IMR-90 (cell line): ENCODE measurements at regions not wholly inside any gene's neighbourhood (a gene's known extent, or its start where the extent isn't known, plus 50 kb on each side); places are given as distances from the start of the nearest gene placed in this dataset.

Source experiments
- ATAC-seq: fragments of 200-7000 bp; cut with Tn5 transposase; 2 replicates; pipeline ENCODE4 v1.9.1; 2020; ENCODE audit warnings: low read depth, mild to moderate bottlenecking, moderate library complexity
- BruUV-seq: library from RNA; stranded (reverse); fragments of 400-500 nt; replicated peaks from 2 replicates; lab custom pipeline; 2021; lab: Mats Ljungman, UMichigan
- CTCF ChIA-PET: fragments of 300-600 bp; formaldehyde crosslinking; extraction: SDS; loops from one replicate; lab custom pipeline; 2021; ENCODE audit warnings: antibody characterized with exemption; lab: Yijun Ruan, JAX
- POLR2A ChIA-PET: fragments of 300-600 bp; sonication (Branson Sonifier 250); formaldehyde crosslinking; loops from one replicate; lab custom pipeline; 2022; ENCODE audit warnings: antibody characterized with exemption; ENCODE audit not compliant: unreplicated experiment; lab: Charles Lee
- DNase-seq: peaks from one replicate; pipeline ENCODE4 v3.0.0; 2013
- H2AFZ ChIP-seq: replicated peaks from 2 replicates; pipeline ENCODE3; 2013; ENCODE audit warnings: low read length, mild to moderate bottlenecking; ENCODE audit not compliant: poor library complexity
- H2AK5ac ChIP-seq: 2 replicates; pipeline ENCODE4 v1.6.1; 2013; ENCODE audit warnings: low read depth, low read length, inconsistent platforms
- H2AK9ac ChIP-seq: replicated peaks from 2 replicates; pipeline ENCODE3; 2013; ENCODE audit warnings: mild to moderate bottlenecking, low read depth, low read length, moderate library complexity; ENCODE audit not compliant: poor library complexity
- H2BK120ac ChIP-seq: 2 replicates; pipeline ENCODE4 v1.6.1; 2013; ENCODE audit warnings: low read depth, low read length, inconsistent platforms
- H2BK15ac ChIP-seq: 3 replicates; pipeline ENCODE4 v1.6.1; 2013; ENCODE audit warnings: low read depth, low read length, inconsistent platforms
- H2BK20ac ChIP-seq: 2 replicates; pipeline ENCODE4 v1.6.1; 2013; ENCODE audit warnings: low read depth, mild to moderate bottlenecking, inconsistent platforms, low read length, moderate library complexity
- H2BK5ac ChIP-seq: 2 replicates; pipeline ENCODE4 v1.6.1; 2013; ENCODE audit warnings: mild to moderate bottlenecking, low read depth, low read length, inconsistent platforms; ENCODE audit not compliant: poor library complexity, severe bottlenecking
- H3K14ac ChIP-seq: replicated peaks from 2 replicates; pipeline ENCODE4 v1.6.1; 2013; ENCODE audit warnings: low read depth, low read length, inconsistent platforms
- H3K18ac ChIP-seq: 2 replicates; pipeline ENCODE4 v1.6.1; 2013; ENCODE audit warnings: low read depth, low read length, control low read depth
- H3K23ac ChIP-seq: 2 replicates; pipeline ENCODE4 v1.6.1; 2013; ENCODE audit warnings: low read depth, low read length, inconsistent platforms
- H3K27ac ChIP-seq: 2 replicates; pipeline ENCODE4 v1.5.1; 2013; ENCODE audit warnings: mild to moderate bottlenecking, control low read depth, low read length; ENCODE audit not compliant: insufficient read depth
- H3K27me3 ChIP-seq: 2 replicates; pipeline ENCODE4 v1.6.1; 2013; ENCODE audit warnings: low read length; ENCODE audit not compliant: control insufficient read depth, insufficient read depth
- H3K36me3 ChIP-seq: 2 replicates; pipeline ENCODE4 v1.6.1; 2013; ENCODE audit warnings: low read length, mixed read lengths; ENCODE audit not compliant: control insufficient read depth, insufficient read depth
- H3K4ac ChIP-seq: 2 replicates; pipeline ENCODE4 v1.6.1; 2013; ENCODE audit warnings: low read depth, low read length, inconsistent platforms
- H3K4me1 ChIP-seq: 2 replicates; pipeline ENCODE4 v1.6.1; 2013; ENCODE audit warnings: low read length, mixed read lengths; ENCODE audit not compliant: control insufficient read depth, insufficient read depth
- H3K4me2 ChIP-seq: 2 replicates; pipeline ENCODE4 v1.6.1; 2013; ENCODE audit warnings: low read depth, mild to moderate bottlenecking, control low read depth, low read length, moderate library complexity
- H3K4me3 ChIP-seq: 2 replicates; pipeline ENCODE4 v1.5.1; 2013; ENCODE audit warnings: low read depth, mild to moderate bottlenecking, control low read depth, low read length, moderate library complexity; ENCODE audit not compliant: insufficient read depth
- H3K56ac ChIP-seq: 2 replicates; pipeline ENCODE4 v1.6.1; 2013; ENCODE audit warnings: low read length, inconsistent platforms; ENCODE audit not compliant: insufficient read depth; ENCODE audit errors: extremely low read depth
- H3K79me1 ChIP-seq, 2 experiments: 2 replicates each; pipeline ENCODE4 v1.6.1; 2013; ENCODE audit warnings: low read length in 2 of 2, inconsistent platforms in 1 of 2, low read depth in 1 of 2
- H3K9ac ChIP-seq: 2 replicates; pipeline ENCODE4 v1.6.1; 2013; ENCODE audit warnings: low read depth, low read length, control low read depth
- H3K9me1 ChIP-seq: 2 replicates; pipeline ENCODE4 v1.6.1; 2013; ENCODE audit warnings: low read length, inconsistent platforms; ENCODE audit not compliant: insufficient read depth
- H3K9me3 ChIP-seq: 2 replicates; pipeline ENCODE4 v1.6.1; 2013; ENCODE audit warnings: low read length; ENCODE audit not compliant: control insufficient read depth, insufficient read depth
- H4K20me1 ChIP-seq: 2 replicates; pipeline ENCODE4 v1.6.1; 2013; ENCODE audit warnings: low read length, inconsistent platforms; ENCODE audit not compliant: insufficient read depth
- H4K5ac ChIP-seq: 2 replicates; pipeline ENCODE4 v1.6.1; 2013; ENCODE audit warnings: mild to moderate bottlenecking, low read depth, low read length, control low read depth
- H4K8ac ChIP-seq, 2 experiments: 2 replicates each; pipeline ENCODE4 v1.6.1; 2013; ENCODE audit warnings: low read depth in 2 of 2, low read length in 2 of 2, control low read depth in 1 of 2, inconsistent platforms in 1 of 2
- H4K91ac ChIP-seq: 2 replicates; pipeline ENCODE4 v1.6.1; 2013; ENCODE audit warnings: low read depth, low read length, inconsistent platforms; ENCODE audit not compliant: insufficient read depth
- CEBPB ChIP-seq: IDR thresholded peaks from 2 replicates; pipeline ENCODE4 v1.6.1; 2012; ENCODE audit warnings: low read depth, low read length, improper control_type of control experiment
- CTCF ChIP-seq: conservative IDR thresholded peaks from 2 replicates; pipeline ENCODE4 v1.5.1; 2012; ENCODE audit warnings: mild to moderate bottlenecking, low read depth, low read length, improper control_type of control experiment
- ELK1 ChIP-seq: fragments of 150-350 bp; IDR thresholded peaks from 2 replicates; pipeline ENCODE4 v1.6.1; 2016; ENCODE audit warnings: low read depth, mild to moderate bottlenecking, low read length, moderate library complexity, borderline replicate concordance
- FOS ChIP-seq: fragments of 150-350 bp; IDR thresholded peaks from 2 replicates; pipeline ENCODE4 v1.6.1; 2016; ENCODE audit warnings: low read depth, low read length
- MAFK ChIP-seq: IDR thresholded peaks from 2 replicates; pipeline ENCODE4 v1.6.1; 2012; ENCODE audit warnings: low read depth, low read length, improper control_type of control experiment
- MAZ ChIP-seq: IDR thresholded peaks from 2 replicates; pipeline ENCODE4 v1.6.1; 2012; ENCODE audit warnings: low read depth, mild to moderate bottlenecking, low read length, improper control_type of control experiment, moderate library complexity, borderline replicate concordance
- MXI1 ChIP-seq: IDR thresholded peaks from 2 replicates; pipeline ENCODE4 v1.6.1; 2012; ENCODE audit warnings: low read depth, mild to moderate bottlenecking, low read length, moderate library complexity, borderline replicate concordance
- NFE2L2 ChIP-seq: fragments of 150-350 bp; IDR thresholded peaks from 2 replicates; pipeline ENCODE4 v1.6.1; 2016; ENCODE audit warnings: low read depth, mild to moderate bottlenecking, low read length
- POLR2A ChIP-seq: IDR thresholded peaks from 2 replicates; pipeline ENCODE4 v1.6.1; 2012; ENCODE audit warnings: mild to moderate bottlenecking, low read depth, low read length
- RAD21 ChIP-seq: IDR thresholded peaks from 2 replicates; pipeline ENCODE4 v1.6.1; 2012; ENCODE audit warnings: low read length, improper control_type of control experiment
- RCOR1 ChIP-seq: IDR thresholded peaks from 2 replicates; pipeline ENCODE4 v1.6.1; 2012; ENCODE audit warnings: mild to moderate bottlenecking, low read length, improper control_type of control experiment; ENCODE audit not compliant: insufficient replicate concordance
- RFX5 ChIP-seq: IDR thresholded peaks from 2 replicates; pipeline ENCODE4 v1.8.0; 2012; ENCODE audit warnings: low read depth, mild to moderate bottlenecking, low read length, moderate library complexity
- SMC3 ChIP-seq: fragments of 150-350 bp; IDR thresholded peaks from 2 replicates; pipeline ENCODE4 v1.6.1; 2016; ENCODE audit warnings: low read depth, mild to moderate bottlenecking, antibody characterized with exemption, low read length, moderate library complexity
- WGBS, 2 experiments: methylation state at CpG; one replicate each; pipeline versions ENCODE4 v1.1.5 to v1.1.7; 2013; ENCODE audit warnings: missing lambda C conversion rate in 2 of 2; ENCODE audit not compliant: insufficient read length in 1 of 2; ENCODE audit errors: extremely low coverage in 2 of 2; 5-methylcytosine and 5-hydroxymethylcytosine counted together
- dilution Hi-C: fragments of 300-500 bp; cut with HindIII; formaldehyde crosslinking; loops from one replicate; pipeline ENCODE4 v1.14.3; 2018; ENCODE audit warnings: low sequenced_read_pairs; ENCODE audit not compliant: unreplicated experiment
- in situ Hi-C: fragments of 300-500 bp; cut with MboI; formaldehyde crosslinking; loops from 3 replicates; pipeline ENCODE4 v1.14.3; 2019; ENCODE audit warnings: low sequenced_read_pairs, inconsistent platforms, mixed read lengths
- intact Hi-C: fragments of 100-400 bp; cut with micrococcal nuclease; formaldehyde crosslinking; loops from 2 replicates; pipeline ENCODE4 v1.10.0; 2022

GRCh38 chr15:94917068-94917467 is 685.7 kb downstream of the MCTP2 start:
- in situ Hi-C loops (no loop called here), intact Hi-C loops (no loop called here), dilution Hi-C loops (no loop called here)
- Histone ChIP-seq H3K4me1 (no peaks in the 10 kb centered on the region), H2BK15ac (no peak overlapping the region), H2AFZ (no peak overlapping the region), H3K4ac (no peak overlapping the region), H3K4me3 (no peak overlapping the region), H3K27me3 (no peaks in the 10 kb centered on the region), H2AK5ac (no peak overlapping the region), H2BK5ac (no peak overlapping the region), H3K56ac (no peak overlapping the region), H3K14ac (no peak overlapping the region), H2BK120ac (no peak overlapping the region), H4K8ac (no peak overlapping the region), H4K5ac (no peak overlapping the region), H3K9me3 (peaks cover 6% of the 10 kb centered on the region), H2AK9ac (no peak overlapping the region), H3K36me3 (no peaks in the 10 kb centered on the region), H3K79me1 (no peaks in the 10 kb centered on the region), H4K91ac (no peak overlapping the region), H3K9ac (no peak overlapping the region), H3K27ac (no peak overlapping the region), H3K23ac (no peak overlapping the region), H3K4me2 (no peak overlapping the region), H3K9me1 (no peaks in the 10 kb centered on the region), H2BK20ac (no peak overlapping the region), H4K20me1 (no peaks in the 10 kb centered on the region), H3K18ac (no peak overlapping the region)
- BruUV-seq = no TSS peak
- CTCF ChIA-PET = no interaction called here
- DNase-seq = no peak
- POLR2A ChIA-PET = no interaction called here
- no peak for ATAC-seq
- no CpG with 5 or more reads among the region's 5 CpGs for WGBS, 2 experiments
- no peak for TF ChIP-seq RCOR1
- no peak for TF ChIP-seq MXI1
- TF ChIP-seq FOS = no peak
- TF ChIP-seq MAZ = no peak
- no peak for TF ChIP-seq NFE2L2
- TF ChIP-seq MAFK = no peak
- TF ChIP-seq RFX5 = no peak
- no peak for TF ChIP-seq CEBPB
- TF ChIP-seq RAD21 = no peak
- TF ChIP-seq SMC3 = no peak
- TF ChIP-seq POLR2A = no peak
- no peak for TF ChIP-seq ELK1
- TF ChIP-seq CTCF = no peak
